Activated CD4-positive, alpha-beta T cell treated with anti-CD3 and anti-CD28 coated beads, Interleukin-2, Interleukin-4, amounts not matched to agents 100 ng/mL and 50 ng/mL, durations not matched to agents 16 hours and 8 hours (primary cell): ENCODE measurements at regions not wholly inside any gene's neighbourhood (a gene's known extent, or its start where the extent isn't known, plus 50 kb on each side); places are given as distances from the start of the nearest gene placed in this dataset.
"Not testable (repeated sequence)": the region's sequence is repeated elsewhere in the genome, so short reads cannot be mapped to it uniquely, and the experiment has no call there.

Experiments used
- DNase-seq: peaks from one replicate; pipeline ENCODE4 v3.0.0-alpha.2; 2020; ENCODE audit warnings: low spot score

GRCh38 chr6:81624453-81624852, 128.0 kb downstream of the TENT5A start:
- no peak for DNase-seq

DNA sequence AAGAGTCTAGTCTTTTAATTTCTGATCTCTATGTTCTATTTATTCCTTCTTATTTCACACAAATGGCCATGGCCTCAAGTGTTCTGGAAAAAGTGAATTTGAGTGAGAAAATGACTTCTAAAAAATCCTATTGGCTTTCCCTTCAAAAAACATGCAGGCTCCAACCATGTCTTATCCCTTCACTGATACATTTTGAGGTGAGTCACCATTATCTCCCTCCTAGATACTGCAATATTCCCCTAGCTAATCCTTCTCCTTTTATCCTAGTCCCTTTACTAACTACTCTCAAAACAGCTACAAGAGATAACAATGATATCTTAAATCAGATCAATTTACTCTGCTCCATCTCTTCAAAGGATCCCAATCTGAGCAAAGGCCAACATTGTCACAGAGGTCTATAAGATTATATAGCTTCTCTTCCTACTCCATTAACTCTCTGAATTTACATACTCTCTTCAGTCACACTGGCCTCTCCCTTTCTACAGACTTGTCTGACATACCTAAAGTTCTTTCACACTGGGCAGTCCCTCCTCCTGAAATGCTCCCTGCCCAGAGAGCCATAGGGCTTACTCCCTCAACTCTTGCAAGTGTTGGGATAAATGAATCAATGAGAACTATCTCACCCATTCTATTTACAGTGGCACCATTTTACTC, 129.2 kb downstream of the TENT5A start:
- no peak for DNase-seq

DNA sequence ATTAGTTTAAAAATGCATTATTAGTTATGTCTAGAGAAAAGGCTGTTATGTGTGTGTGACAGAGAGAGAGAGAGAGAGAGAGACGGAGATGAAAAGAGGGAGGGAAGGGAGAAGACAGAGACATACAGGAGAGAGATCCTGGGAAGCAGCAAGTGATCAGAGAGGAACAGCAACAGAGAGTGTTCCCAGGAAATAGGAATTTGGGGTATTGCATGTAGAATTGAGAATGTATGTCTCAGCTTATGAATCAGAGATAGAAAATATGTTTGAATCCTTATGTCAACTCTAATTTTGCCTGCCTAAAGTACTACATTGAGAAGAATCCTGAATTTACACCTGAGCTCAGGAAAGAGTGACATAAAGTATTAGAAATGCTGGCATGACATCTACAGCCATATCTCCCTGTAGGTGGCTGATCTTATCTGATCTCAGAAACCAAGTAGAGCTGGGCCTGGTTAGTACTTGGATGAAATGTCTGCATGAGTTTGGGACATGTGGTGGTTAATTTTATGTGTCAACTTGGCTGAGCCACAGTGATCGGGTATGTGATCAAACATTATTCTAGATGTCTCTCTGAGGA, 130.6 kb downstream of the TENT5A start:
- no peak for DNase-seq

DNA sequence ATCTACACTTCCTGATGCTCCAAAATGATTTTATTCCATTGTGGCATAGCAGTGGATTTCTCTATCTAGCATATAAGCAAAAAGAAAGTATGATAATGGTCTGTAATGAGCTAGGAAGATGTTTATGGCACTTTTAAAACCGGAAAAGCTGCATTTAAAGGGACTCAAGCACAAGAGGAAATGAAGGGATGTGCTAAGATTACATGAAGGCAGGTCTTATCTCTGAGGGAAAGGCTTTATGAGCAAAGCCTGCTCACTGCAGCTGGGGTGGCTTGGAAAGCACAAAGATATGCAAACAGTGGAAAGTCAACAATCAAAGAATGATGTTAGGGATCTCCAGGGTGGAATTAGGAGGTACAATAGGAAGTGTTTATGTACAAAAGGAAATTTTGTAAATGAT, 138.2 kb downstream of the TENT5A start:
- no peak for DNase-seq

- DNase-seq, result no peak
Measured at GRCh38 chr6:81613606-81614005, 138.9 kb downstream of the TENT5A start.

GRCh38 chr6:81612136-81612535, 140.3 kb downstream of the TENT5A start:
- no peak for DNase-seq

GRCh38 chr6:81609736-81610135, 142.7 kb downstream of the TENT5A start:
- DNase-seq, result no peak

DNA sequence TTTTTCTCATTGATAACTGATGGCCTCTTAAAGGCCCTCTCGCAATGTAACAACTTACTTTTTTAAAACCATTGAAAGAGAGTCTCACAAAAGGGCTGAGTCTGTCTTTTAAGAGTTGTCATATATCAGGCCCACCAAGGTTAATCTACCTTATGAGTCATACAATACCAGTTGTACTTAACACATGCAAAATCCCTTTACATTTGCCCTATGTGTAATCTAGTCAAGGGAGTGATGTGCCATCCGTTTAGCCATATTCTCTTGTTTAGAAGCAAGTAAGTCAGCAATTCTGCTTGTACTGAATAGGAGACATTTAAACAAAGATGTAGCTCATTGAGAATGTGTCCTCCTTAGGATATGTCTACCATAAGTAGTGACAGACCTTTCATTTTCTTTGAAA, 143.7 kb downstream of the TENT5A start:
- DNase-seq, result no peak

DNA sequence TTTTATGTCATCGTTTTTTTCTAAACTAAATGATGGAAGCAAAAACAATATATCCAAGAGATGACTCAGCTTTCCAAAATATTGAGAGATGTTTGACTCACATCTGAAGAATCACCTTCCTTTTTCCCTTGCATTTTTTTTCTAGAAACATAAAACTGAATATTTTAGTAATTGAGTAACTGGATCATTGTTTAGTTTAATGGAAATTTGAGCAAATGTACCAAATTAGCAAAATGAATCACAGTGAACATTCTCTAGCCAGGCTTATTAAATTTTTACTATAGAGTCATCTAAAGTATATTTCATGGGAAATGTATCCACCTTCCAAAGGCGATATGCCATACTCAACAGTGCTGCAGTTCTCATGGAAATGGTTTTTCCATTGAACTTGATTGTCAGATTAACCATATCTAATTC, 145.5 kb downstream of the TENT5A start:
- DNase-seq, result no peak

- no peak for DNase-seq
Measured at GRCh38 chr6:81605526-81605925, 147.0 kb downstream of the TENT5A start.

DNA sequence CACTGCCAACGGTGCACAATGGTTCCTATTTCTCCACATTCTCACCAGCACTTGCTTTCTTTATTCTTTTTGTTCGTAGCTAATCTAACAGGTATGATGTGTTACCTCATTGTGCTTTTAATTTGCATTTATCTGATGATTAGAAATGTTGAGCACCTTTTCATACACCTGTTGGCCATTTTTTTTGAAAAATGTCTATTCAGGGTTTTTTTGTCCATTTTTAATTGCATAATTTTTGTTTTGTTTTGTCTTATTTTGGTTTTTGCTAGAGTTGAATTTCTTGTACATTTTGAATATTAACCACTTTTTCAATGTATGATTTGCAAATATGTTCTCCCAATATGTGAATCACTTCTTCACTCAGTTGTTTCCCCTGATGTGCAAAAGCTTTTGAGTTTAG, 150.6 kb downstream of the TENT5A start:
- no peak for DNase-seq

- not testable (repeated sequence) for DNase-seq
Measured at GRCh38 chr6:81600488-81600887, 152.0 kb downstream of the TENT5A start.

GRCh38 chr6:81594501-81594900, 158.0 kb downstream of the TENT5A start:
- DNase-seq, result no peak

- no peak for DNase-seq
Measured at GRCh38 chr6:81590314-81590691, 162.2 kb downstream of the TENT5A start.

- DNase-seq, result no peak
Measured at GRCh38 chr6:81589465-81590313, 162.8 kb downstream of the TENT5A start.

DNA sequence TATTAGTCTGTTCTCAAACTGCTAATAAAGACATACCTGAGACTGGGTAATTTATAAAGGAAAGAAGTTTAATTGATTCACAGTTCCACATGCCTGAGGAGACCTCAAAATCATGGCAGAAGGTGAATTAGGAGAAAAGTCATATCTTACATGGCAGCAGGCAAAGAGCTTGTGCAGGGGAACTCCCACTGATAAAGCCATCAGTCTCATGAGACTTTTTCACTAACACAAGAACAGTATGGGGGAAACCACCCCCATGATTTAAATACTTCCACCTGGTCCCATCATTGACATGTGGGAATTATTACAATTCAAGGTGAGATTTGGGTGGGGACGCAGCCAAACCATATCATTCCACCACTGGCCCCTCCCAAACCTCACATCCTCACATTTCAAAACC, 166.8 kb downstream of the TENT5A start:
- DNase-seq, result not testable (repeated sequence)

DNA sequence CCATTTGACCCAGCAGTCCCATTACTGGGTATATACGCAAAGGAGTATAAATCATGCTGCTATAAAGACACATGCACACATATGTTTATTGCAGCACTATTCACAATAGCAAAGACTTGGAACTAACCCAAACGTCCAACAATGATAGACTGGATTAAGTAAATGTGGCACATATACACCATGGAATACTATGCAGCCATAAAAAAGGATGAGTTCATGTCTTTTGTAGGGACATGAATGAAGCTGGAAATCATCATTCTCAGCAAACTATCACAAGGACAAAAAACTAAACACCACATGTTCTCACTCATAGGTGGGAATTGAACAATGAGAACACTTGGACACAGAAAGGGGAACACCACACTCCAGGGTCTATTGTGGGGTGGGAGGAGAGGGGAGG, 168.3 kb downstream of the TENT5A start:
- DNase-seq, result not testable (repeated sequence)

DNA sequence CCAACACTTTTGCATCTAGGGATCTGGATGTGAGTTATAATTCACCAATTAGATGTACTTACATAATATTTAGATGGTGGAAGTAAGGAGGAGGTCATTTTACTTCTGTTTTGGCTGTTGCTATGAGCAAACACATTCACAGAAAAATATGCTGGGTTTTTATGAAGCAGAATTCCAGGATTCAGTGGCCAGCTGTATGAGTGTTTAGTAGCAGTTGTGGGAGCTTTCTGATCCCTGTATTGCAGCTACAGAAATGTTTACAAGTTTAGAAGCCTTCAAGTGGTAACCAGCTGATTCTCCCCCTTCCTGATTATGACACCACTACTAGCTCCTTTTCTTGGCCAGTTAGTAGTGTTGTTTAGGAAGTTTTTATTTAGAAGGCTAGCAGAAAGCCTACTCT, 177.0 kb downstream of the TENT5A start:
- no peak for DNase-seq

- no peak for DNase-seq
Measured at GRCh38 chr6:81572020-81572419, 180.5 kb downstream of the TENT5A start.

DNA sequence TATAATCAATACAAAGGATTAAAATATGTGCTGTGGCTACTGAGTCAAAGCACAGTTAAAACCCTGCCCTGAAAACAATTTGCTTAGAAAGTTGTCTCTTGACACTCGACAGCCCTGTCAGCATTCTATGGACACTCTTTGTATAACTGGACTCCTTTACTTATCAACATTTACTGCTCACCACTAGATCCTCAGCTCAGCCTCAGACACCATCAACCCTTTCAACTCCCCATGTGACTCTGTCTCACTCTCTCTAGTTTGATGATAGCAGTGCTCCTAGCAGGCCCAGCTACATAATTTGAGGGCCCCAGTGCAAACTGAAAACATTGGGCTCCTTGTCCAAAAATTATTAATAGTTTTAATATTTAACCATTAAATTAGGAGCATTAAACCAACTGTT, 181.8 kb downstream of the TENT5A start:
- no peak for DNase-seq

- no peak for DNase-seq
Measured at GRCh38 chr6:81568973-81569372, 183.5 kb downstream of the TENT5A start.

GRCh38 chr6:81565071-81565470, 187.4 kb downstream of the TENT5A start:
- DNase-seq, result no peak

DNA sequence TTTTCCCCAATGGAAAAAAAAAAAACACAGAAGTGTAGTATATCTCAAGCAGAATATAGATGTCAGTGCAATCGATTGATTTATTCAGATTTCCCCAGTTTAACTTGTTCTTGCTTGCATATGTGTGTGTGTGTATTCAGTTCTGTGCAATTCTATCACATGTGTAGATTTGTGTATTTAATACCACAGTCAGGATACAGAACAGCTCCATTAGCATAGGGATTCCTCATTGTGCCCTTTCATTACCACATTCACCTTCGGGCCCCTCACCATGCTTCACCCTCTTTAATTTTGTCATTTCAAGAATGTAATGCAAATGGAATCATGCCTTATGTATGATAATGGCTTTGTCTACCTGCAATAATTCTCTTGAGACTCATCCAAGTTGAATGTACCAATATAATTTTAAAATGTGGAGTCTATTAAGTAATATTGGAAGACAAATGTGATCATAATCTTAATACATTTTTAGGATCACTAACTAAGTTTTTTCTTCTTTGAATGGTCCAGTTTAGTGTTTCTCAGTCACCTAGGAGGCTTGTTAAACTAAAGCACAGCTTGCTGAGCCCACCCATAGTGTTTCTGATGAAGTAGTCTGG, 187.9 kb downstream of the TENT5A start:
- no peak for DNase-seq
